ENCODE measurements at regions not wholly inside any gene's neighbourhood (a gene's known extent, or its start where the extent isn't known, plus 50 kb on each side); places are given as distances from the start of the nearest gene placed in this dataset.

GRCh38 chr4:78689700-78690323, 86.3 kb upstream of the BMP2K start:
- no peaks in the 10 kb centered on the region for H3K9me3 ChIP-seq (ENCODE audit: control insufficient read depth, low read depth, low read length)
- H4K20me1 ChIP-seq (ENCODE audit: control insufficient read depth, insufficient read depth, insufficient read length): no peaks in the 10 kb centered on the region
- no peaks in the 10 kb centered on the region for H3K9me3 Mint-ChIP-seq
- DNase-seq: no peak
- H3K27me3 ChIP-seq (ENCODE audit: insufficient read depth, low read length): no peaks in the 10 kb centered on the region
- no peak overlapping the region for H4K8ac ChIP-seq (replicated peaks; ENCODE audit: insufficient read length, low read depth, low read length)
- H3K23ac ChIP-seq (ENCODE audit: insufficient read length, low read depth, low read length): no peak overlapping the region
- H2AFZ ChIP-seq (ENCODE audit: low read length): no peak overlapping the region
- H2BK15ac ChIP-seq (ENCODE audit: low read depth, low read length): no peak overlapping the region
- H2BK20ac ChIP-seq (ENCODE audit: low read depth, low read length, poor library complexity, severe bottlenecking): no peak overlapping the region
- peaks cover 0 to 11% of the 10 kb centered on the region in 2 experiments; a peak in 2 of 4 replicates for H3K4me1 Mint-ChIP-seq
- H3K79me2 ChIP-seq (ENCODE audit: insufficient read depth, low read length): no peaks in the 10 kb centered on the region
- H3K56ac ChIP-seq (ENCODE audit: insufficient read length, low read depth, low read length): no peak overlapping the region
- H3K27ac Mint-ChIP-seq: no peak overlapping the region; a peak in 1 of 7 replicates
- no peak overlapping the region for H4K5ac ChIP-seq (ENCODE audit: insufficient read length, low read depth, low read length)
- H3K23me2 ChIP-seq (ENCODE audit: insufficient read length, low read depth, low read length, poor library complexity, severe bottlenecking): no peaks in the 10 kb centered on the region
- no peak overlapping the region for H3K9ac ChIP-seq (ENCODE audit: extremely low read depth, insufficient read length, low read length)
- no peak overlapping the region for H2AK5ac ChIP-seq (ENCODE audit: insufficient read length, low read length)
- H3K18ac ChIP-seq (ENCODE audit: insufficient read length, low read depth, low read length): no peak overlapping the region
- no peak overlapping the region for H2BK120ac ChIP-seq (ENCODE audit: low read depth, low read length, poor library complexity, severe bottlenecking)
- H3K4me2 ChIP-seq (ENCODE audit: insufficient read depth, insufficient read length, low read length): no peak overlapping the region
- no peak overlapping the region for H2BK12ac ChIP-seq (ENCODE audit: insufficient read length, low read depth, low read length)
- H3K4me3 Mint-ChIP-seq: no peak overlapping the region
- no peaks in the 10 kb centered on the region for H3K36me3 Mint-ChIP-seq (ENCODE audit: insufficient read depth in 1 of 3, low read depth in 3 of 3)
- WGBS (ENCODE audit: extremely low coverage, insufficient read length, low lambda C conversion rate): no CpG with 5 or more reads among the region's 11 CpGs
- no peak overlapping the region for H4K91ac ChIP-seq (ENCODE audit: insufficient read length, low read depth, low read length)
- no peak overlapping the region for H3K4ac ChIP-seq (ENCODE audit: low read depth, low read length)
- TF ChIP-seq CTCF (conservative IDR thresholded peaks at IDR 0.05): no peak
- no peaks in the 10 kb centered on the region for H3K79me1 ChIP-seq (ENCODE audit: insufficient read depth, low read depth, low read length, poor library complexity, severe bottlenecking)
- no peak overlapping the region for H3T11ph ChIP-seq (ENCODE audit: low read length)
- no peaks in the 10 kb centered on the region; the same call in 1 of the 2 replicates for H3K27me3 Mint-ChIP-seq (ENCODE audit: low read depth)
- no peak overlapping the region for H2BK5ac ChIP-seq (ENCODE audit: insufficient read length, low read length)
- no peak overlapping the region for H3K27ac ChIP-seq (ENCODE audit: insufficient read length, low read depth, low read length)
- H3K4me1 ChIP-seq (ENCODE audit: insufficient read depth, low read length): peaks cover 3% of the 10 kb centered on the region; the same call in 1 of the 2 replicates
- no peak overlapping the region for H3K14ac ChIP-seq (ENCODE audit: insufficient read depth, low read length)
